22Rv1 (cell line): ENCODE measurements at regions not wholly inside any gene's neighbourhood (a gene's known extent, or its start where the extent isn't known, plus 50 kb on each side); places are given as distances from the start of the nearest gene placed in this dataset.

Experiments used
- CTCF ChIP-seq: fragments of 450-650 bp; IDR thresholded peaks from 2 replicates; pipeline ENCODE4 v1.5.1; 2017; ENCODE audit warnings: mild to moderate bottlenecking
- ZFX ChIP-seq: fragments of 450-650 bp; IDR thresholded peaks from 2 replicates; pipeline ENCODE4 v1.6.1; 2017; ENCODE audit warnings: antibody characterized with exemption, borderline replicate concordance

DNA sequence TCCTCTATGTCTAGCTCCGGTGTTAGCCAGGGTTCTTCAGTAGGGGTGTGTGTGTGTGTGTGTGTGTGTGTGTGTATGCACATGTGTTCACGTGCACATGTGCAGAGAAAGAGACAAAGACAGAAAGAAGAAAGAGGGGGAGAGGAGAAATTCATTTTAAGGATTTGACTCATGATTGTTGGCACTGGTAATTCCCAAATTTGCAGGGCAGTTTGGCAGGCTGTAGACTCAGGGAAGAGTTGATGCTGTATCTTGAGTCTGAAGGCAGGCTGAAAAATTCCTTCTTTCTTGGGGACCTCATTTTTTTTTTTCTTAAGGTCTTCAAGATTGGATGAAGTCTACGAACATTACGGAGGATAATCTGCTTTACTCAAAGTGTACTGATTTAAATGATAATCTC lies 335.7 kb downstream of the NSG2 start:
- no peak for TF ChIP-seq CTCF
- no peak for TF ChIP-seq ZFX
